Right atrium auricular region (tissue), 2 donors: ENCODE measurements at regions not wholly inside any gene's neighbourhood (a gene's known extent, or its start where the extent isn't known, plus 50 kb on each side); places are given as distances from the start of the nearest gene placed in this dataset.

Experiments
- DNase-seq: peaks from one replicate; pipeline ENCODE4 v3.0.0-alpha.2; 2019; ENCODE audit warnings: low spot score
- H3K27ac ChIP-seq, 2 donors: fragments of 200-600 bp; sonication (generic); 1 replicate in 1 of 2; 2 replicates in 1 of 2; pipeline ENCODE4 v1.5.1; 2016 to 2019
- H3K27me3 ChIP-seq, 2 donors: fragments of 200-600 bp; sonication (generic); one replicate each; pipeline versions ENCODE4 v1.5.1 to v1.6.0; 2017 to 2019
- H3K36me3 ChIP-seq: fragments of 200-600 bp; sonication (generic); one replicate; pipeline ENCODE4 v1.5.1; 2016
- H3K4me1 ChIP-seq, 2 donors: fragments of 200-600 bp; sonication (generic); one replicate each; pipeline versions ENCODE4 v1.5.1 to v1.6.0; 2017 to 2019
- H3K4me3 ChIP-seq, 2 donors: fragments of 200-600 bp; sonication (generic); 1 replicate in 1 of 2; 2 replicates in 1 of 2; pipeline ENCODE4 v1.5.1; 2017 to 2019; ENCODE audit warnings: mild to moderate bottlenecking in 1 of 2, moderate library complexity in 1 of 2
- H3K9me3 ChIP-seq, 2 donors: fragments of 200-600 bp; sonication (generic); one replicate each; pipeline ENCODE4 v1.5.1; 2019
- TF ChIP-seq, protein P1 (sequence below), 2 donors: fragments of 200-600 bp; sonication (generic); IDR thresholded peaks; one replicate each; pipeline ENCODE4 v1.5.1; 2019; ENCODE audit warnings: antibody characterized with exemption in 2 of 2

DNA sequence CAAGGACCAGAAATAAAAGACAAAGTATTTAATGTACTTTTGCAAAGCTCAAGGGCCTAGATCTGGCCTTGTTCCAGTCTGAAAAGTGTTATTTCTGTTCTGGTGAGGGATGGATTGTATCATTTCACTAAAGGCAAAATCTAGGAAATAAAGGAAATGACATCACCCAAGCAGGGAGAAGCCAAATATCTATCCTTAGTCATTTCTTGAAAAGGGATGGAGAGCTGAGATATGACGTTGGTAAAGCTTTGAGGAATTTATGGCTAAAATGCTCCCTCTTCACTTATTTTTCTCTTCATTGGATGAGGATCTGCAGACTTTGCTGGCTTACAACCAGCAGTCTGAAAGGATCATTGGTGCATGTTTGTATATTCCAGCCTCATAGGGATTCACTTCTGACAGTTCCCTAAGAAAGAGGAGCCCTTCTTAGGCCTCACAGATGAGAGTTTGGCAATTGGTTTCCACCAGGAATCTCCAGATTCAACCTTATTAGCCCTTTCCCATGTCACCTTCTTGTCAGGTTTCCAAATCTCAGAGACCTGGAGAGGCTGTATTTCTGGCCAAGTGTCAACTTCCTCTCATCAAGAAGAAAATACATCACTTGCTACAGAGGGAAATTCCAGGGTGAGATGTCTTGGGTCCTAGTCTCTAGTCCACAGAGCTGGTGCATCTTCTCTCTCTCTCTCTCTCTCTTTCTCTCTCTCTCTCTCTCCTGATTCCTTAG is 93.7 kb upstream of the BOC start:
- H3K9me3 ChIP-seq = no peaks in the 10 kb centered on the region
- no peaks in the 10 kb centered on the region for H3K27me3 ChIP-seq
- TF ChIP-seq, protein P1, sequence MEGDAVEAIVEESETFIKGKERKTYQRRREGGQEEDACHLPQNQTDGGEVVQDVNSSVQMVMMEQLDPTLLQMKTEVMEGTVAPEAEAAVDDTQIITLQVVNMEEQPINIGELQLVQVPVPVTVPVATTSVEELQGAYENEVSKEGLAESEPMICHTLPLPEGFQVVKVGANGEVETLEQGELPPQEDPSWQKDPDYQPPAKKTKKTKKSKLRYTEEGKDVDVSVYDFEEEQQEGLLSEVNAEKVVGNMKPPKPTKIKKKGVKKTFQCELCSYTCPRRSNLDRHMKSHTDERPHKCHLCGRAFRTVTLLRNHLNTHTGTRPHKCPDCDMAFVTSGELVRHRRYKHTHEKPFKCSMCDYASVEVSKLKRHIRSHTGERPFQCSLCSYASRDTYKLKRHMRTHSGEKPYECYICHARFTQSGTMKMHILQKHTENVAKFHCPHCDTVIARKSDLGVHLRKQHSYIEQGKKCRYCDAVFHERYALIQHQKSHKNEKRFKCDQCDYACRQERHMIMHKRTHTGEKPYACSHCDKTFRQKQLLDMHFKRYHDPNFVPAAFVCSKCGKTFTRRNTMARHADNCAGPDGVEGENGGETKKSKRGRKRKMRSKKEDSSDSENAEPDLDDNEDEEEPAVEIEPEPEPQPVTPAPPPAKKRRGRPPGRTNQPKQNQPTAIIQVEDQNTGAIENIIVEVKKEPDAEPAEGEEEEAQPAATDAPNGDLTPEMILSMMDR (IDR thresholded peaks at IDR 0.05) = no peak
- H3K36me3 ChIP-seq = no peaks in the 10 kb centered on the region
- H3K27ac ChIP-seq = peak overlapping the region; percentile 34 to 48
- DNase-seq = no peak
- peaks cover 0 to 7% of the 10 kb centered on the region in 2 donors for H3K4me1 ChIP-seq
- no peak overlapping the region for H3K4me3 ChIP-seq

DNA sequence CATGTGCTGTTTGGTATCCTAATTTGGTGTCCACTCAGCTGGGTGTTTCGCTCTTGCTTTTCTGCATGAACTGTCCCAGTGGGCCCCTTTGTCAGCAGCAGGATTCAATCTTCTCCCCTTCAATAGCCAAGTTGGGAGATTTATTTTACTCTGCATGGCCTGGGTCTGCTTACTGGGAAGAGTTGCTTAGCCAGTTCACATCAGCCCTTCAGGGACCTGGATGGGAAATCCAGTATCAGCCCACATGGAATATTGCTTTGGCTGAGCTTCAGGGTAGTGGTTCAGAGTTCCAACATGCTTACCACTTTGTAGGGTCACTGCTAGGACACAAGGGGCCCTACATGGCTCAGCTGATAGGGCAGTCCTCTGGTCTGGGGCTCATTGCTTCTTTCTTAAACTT is 93.0 kb upstream of the BOC start:
- TF ChIP-seq, protein P1 (IDR thresholded peaks at IDR 0.05) = no peak
- Histone ChIP-seq H3K36me3 (no peaks in the 10 kb centered on the region), H3K27me3 (no peaks in the 10 kb centered on the region), H3K4me3 (no peak overlapping the region), H3K27ac (peak overlapping the region in 1 of 2 donors; percentile 34), H3K4me1 (peaks cover 0 to 7% of the 10 kb centered on the region in 2 donors), H3K9me3 (no peaks in the 10 kb centered on the region)
- DNase-seq = no peak

DNA sequence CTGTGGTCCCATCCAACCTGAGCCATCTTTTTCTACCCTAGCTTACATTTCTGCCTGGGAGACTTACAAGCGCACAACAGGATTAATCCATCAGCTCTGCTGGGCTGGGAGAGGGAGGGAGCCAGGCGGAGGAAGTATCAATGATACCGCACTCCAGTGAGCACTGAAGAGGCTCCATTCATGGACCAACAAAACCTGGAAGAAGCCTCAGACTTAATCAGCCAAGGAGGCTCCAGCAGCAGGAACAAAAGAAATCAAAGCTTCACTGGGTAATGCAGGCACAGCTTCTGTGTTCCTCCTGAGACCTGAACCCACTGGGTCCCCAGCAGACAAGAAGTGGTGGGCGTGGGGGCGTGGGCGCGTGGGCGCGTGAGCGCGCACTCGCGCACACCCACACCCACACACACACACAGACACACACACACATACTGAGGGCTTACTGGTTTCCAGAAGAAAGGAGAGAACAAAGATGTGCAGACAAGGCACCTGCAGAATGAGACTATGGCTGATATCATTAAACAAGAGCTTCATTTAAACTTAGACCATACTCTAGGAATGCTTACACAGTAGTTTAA is 87.0 kb upstream of the BOC start:
- no peaks in the 10 kb centered on the region for H3K4me1 ChIP-seq
- no peak for DNase-seq
- no peaks in the 10 kb centered on the region for H3K36me3 ChIP-seq
- H3K27ac ChIP-seq = no peak overlapping the region
- no peaks in the 10 kb centered on the region for H3K9me3 ChIP-seq
- H3K27me3 ChIP-seq = no peaks in the 10 kb centered on the region
- H3K4me3 ChIP-seq = no peak overlapping the region
- TF ChIP-seq, protein P1 (IDR thresholded peaks at IDR 0.05) = no peak

DNA sequence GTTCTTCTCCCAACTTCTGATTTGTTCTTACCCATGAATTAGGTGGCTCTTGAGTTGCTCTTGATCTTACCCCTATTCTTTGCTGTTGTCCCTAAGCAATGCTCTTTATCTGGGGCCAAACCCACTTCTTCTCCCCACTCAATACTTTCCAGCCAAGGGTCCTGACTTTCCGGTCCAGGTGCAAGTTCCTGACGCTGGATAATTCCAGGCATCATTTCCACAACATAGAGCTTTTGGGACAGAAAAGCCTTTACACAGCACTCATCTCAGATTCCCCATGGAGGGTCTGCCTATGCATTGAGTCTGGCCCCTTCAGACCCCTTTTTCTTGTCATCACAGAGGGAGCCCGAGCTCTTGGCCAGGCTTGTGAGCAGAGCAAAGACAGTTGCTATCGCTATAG is 85.4 kb upstream of the BOC start:
- no peaks in the 10 kb centered on the region for H3K36me3 ChIP-seq
- DNase-seq = no peak
- H3K9me3 ChIP-seq = no peaks in the 10 kb centered on the region
- H3K4me1 ChIP-seq = no peaks in the 10 kb centered on the region
- no peak overlapping the region for H3K27ac ChIP-seq
- TF ChIP-seq, protein P1 (IDR thresholded peaks at IDR 0.05) = no peak
- no peak overlapping the region for H3K4me3 ChIP-seq
- H3K27me3 ChIP-seq = no peaks in the 10 kb centered on the region

DNA sequence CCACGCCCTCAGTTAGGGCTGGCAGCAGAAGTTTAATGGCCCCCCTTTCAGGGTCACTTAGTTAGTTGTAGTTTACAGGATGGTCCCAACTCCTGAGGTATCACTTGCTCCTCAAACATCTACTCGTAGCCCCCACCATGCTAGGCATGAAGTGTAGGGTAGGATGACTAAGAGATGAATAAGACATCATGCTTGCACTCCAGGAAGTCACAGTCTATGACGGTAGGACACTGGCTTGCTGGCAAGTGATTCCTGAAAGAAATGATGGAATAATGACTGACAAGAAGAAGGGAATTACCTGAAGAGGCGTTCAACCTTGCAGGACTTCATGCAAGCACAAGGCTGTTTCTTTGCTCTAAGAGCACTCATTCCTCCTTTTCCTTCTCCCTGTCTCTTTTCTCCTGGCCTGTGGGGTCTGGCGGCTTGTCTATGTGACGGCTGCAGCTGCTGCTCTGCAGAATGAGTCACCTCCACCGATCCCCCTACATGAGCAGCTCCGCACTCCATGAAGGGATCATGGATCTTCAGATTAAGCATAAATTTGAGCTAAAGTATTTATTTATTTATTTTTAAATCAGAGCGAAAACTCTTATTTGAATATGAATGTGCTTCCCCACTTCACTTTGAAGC is 82.9 kb upstream of the BOC start:
- Histone ChIP-seq H3K4me1 (no peaks in the 10 kb centered on the region), H3K36me3 (no peaks in the 10 kb centered on the region)

More for the DNA sequence above, 82.9 kb upstream of the BOC start:
- DNase-seq = no peak
- no peak overlapping the region for H3K4me3 ChIP-seq
- no peaks in the 10 kb centered on the region for H3K27me3 ChIP-seq
- no peaks in the 10 kb centered on the region for H3K9me3 ChIP-seq
- TF ChIP-seq, protein P1 (IDR thresholded peaks at IDR 0.05) = no peak
- H3K27ac ChIP-seq = no peak overlapping the region
